GM19467 (cell line): ENCODE measurements at regions not wholly inside any gene's neighbourhood (a gene's known extent, or its start where the extent isn't known, plus 50 kb on each side); places are given as distances from the start of the nearest gene placed in this dataset.
A peak's percentile ranks its signal among the peaks of the same experiment; 100 is the strongest.
"Not testable (repeated sequence)": the region's sequence is repeated elsewhere in the genome, so short reads cannot be mapped to it uniquely, and the experiment has no call there.

Source experiments
- ATAC-seq: cut with Tn5 transposase; IDR thresholded peaks from one replicate; pipeline ENCODE4 v1.9.1; 2021; ENCODE audit warnings: mild to moderate bottlenecking, moderate library complexity; ENCODE audit not compliant: unreplicated experiment

GRCh38 chr5:117679046-117679445 lies 1104.4 kb upstream of the SEMA6A start:
- ATAC-seq, result no peak

GRCh38 chr5:117675646-117676045 lies 1101.0 kb upstream of the SEMA6A start:
- no peak for ATAC-seq

GRCh38 chr5:117671551-117671950 lies 1096.9 kb upstream of the SEMA6A start:
- no peak for ATAC-seq

- no peak for ATAC-seq
Observed at GRCh38 chr5:117667105-117667504, 1092.5 kb upstream of the SEMA6A start.

GRCh38 chr5:117665121-117665520 lies 1090.5 kb upstream of the SEMA6A start:
- ATAC-seq, result no peak

GRCh38 chr5:117662361-117662760 lies 1087.7 kb upstream of the SEMA6A start:
- no peak for ATAC-seq

- ATAC-seq, result no peak
Observed at GRCh38 chr5:117657541-117657940, 1082.9 kb upstream of the SEMA6A start.

- ATAC-seq, result no peak
Observed at GRCh38 chr5:117652958-117653280, 1078.3 kb upstream of the SEMA6A start.

GRCh38 chr5:117652036-117652957 lies 1077.7 kb upstream of the SEMA6A start:
- ATAC-seq, result no peak

- ATAC-seq, result no peak
Observed at GRCh38 chr5:117649821-117650220, 1075.2 kb upstream of the SEMA6A start.

- no peak for ATAC-seq
Observed at GRCh38 chr5:117645400-117645799, 1070.8 kb upstream of the SEMA6A start.

GRCh38 chr5:117638581-117638980 lies 1064.0 kb upstream of the SEMA6A start:
- no peak for ATAC-seq

- no peak for ATAC-seq
Observed at GRCh38 chr5:117633093-117633492, 1058.5 kb upstream of the SEMA6A start.

GRCh38 chr5:117624201-117624600 lies 1049.6 kb upstream of the SEMA6A start:
- no peak for ATAC-seq

GRCh38 chr5:117623042-117623805 lies 1048.6 kb upstream of the SEMA6A start:
- ATAC-seq, result no peak

- ATAC-seq, result no peak
Observed at GRCh38 chr5:117621921-117622320, 1047.3 kb upstream of the SEMA6A start.

- ATAC-seq, result no peak
Observed at GRCh38 chr5:117615226-117615625, 1040.6 kb upstream of the SEMA6A start.

- no peak for ATAC-seq
Observed at GRCh38 chr5:117614408-117614807, 1039.8 kb upstream of the SEMA6A start.

- ATAC-seq, result no peak
Observed at GRCh38 chr5:117604845-117605244, 1030.2 kb upstream of the SEMA6A start.

GRCh38 chr5:117599811-117600210 lies 1025.2 kb upstream of the SEMA6A start:
- ATAC-seq, result not testable (repeated sequence)

- ATAC-seq, result no peak
Observed at GRCh38 chr5:117594166-117594565, 1019.5 kb upstream of the SEMA6A start.

GRCh38 chr5:117590944-117591343 lies 1016.3 kb upstream of the SEMA6A start:
- peak; percentile 92 for ATAC-seq
